ENCODE measurements at regions not wholly inside any gene's neighbourhood (a gene's known extent, or its start where the extent isn't known, plus 50 kb on each side); places are given as distances from the start of the nearest gene placed in this dataset.
"Not testable (repeated sequence)": the region's sequence is repeated elsewhere in the genome, so short reads cannot be mapped to it uniquely, and the experiment has no call there.

- peak; percentile 59 for TF ChIP-seq CTCF (IDR thresholded peaks at IDR 0.05; ENCODE audit: low read length, missing control alignments)
- H3K4me3 ChIP-seq (replicated peaks; ENCODE audit: low read depth, low read length), result no peak overlapping the region
- peak; percentile 35 for DNase-seq (ENCODE audit: low read depth)
These were observed 96.2 kb upstream of the TRPM1 start for GRCh38 chr15:31197497-31198414.

- H3K4me3 ChIP-seq (replicated peaks; ENCODE audit: low read depth, low read length), result no peak overlapping the region
- DNase-seq (ENCODE audit: low read depth), result peak; percentile 70
- TF ChIP-seq CTCF (IDR thresholded peaks at IDR 0.05; ENCODE audit: low read length, missing control alignments), result peak; percentile 49
These were observed 99.2 kb upstream of the TRPM1 start for GRCh38 chr15:31200735-31201151.

- TF ChIP-seq CTCF (IDR thresholded peaks at IDR 0.05; ENCODE audit: low read length, missing control alignments), result no peak
- no peak for DNase-seq (ENCODE audit: low read depth)
- H3K4me3 ChIP-seq (replicated peaks; ENCODE audit: low read depth, low read length), result no peak overlapping the region
These were observed 101.4 kb upstream of the TRPM1 start for GRCh38 chr15:31202953-31203352.

- H3K4me3 ChIP-seq (replicated peaks; ENCODE audit: low read depth, low read length), result no peak overlapping the region
- no peak for DNase-seq (ENCODE audit: low read depth)
- TF ChIP-seq CTCF (IDR thresholded peaks at IDR 0.05; ENCODE audit: low read length, missing control alignments), result no peak
These were observed 102.5 kb upstream of the TRPM1 start for GRCh38 chr15:31203999-31204398.

- TF ChIP-seq CTCF (IDR thresholded peaks at IDR 0.05; ENCODE audit: low read length, missing control alignments), result peak; percentile 32
- H3K4me3 ChIP-seq (replicated peaks; ENCODE audit: low read depth, low read length), result no peak overlapping the region
- peak; percentile 26 for DNase-seq (ENCODE audit: low read depth)
These were observed 105.1 kb upstream of the TRPM1 start for GRCh38 chr15:31206386-31207181.

GRCh38 chr15:31207246-31207645 is 105.7 kb upstream of the TRPM1 start:
- no peak overlapping the region for H3K4me3 ChIP-seq (replicated peaks; ENCODE audit: low read depth, low read length)
- no peak for DNase-seq (ENCODE audit: low read depth)
- TF ChIP-seq CTCF (IDR thresholded peaks at IDR 0.05; ENCODE audit: low read length, missing control alignments), result no peak

- H3K4me3 ChIP-seq (replicated peaks; ENCODE audit: low read depth, low read length), result not testable (repeated sequence)
These were observed 106.3 kb upstream of the TRPM1 start for GRCh38 chr15:31207861-31208260.

More at GRCh38 chr15:31207861-31208260, 106.3 kb upstream of the TRPM1 start:
- not testable (repeated sequence) for DNase-seq (ENCODE audit: low read depth)

All from fibroblast of pulmonary artery (primary cell).